ENCODE measurements at regions not wholly inside any gene's neighbourhood (a gene's known extent, or its start where the extent isn't known, plus 50 kb on each side); places are given as distances from the start of the nearest gene placed in this dataset.

DNA sequence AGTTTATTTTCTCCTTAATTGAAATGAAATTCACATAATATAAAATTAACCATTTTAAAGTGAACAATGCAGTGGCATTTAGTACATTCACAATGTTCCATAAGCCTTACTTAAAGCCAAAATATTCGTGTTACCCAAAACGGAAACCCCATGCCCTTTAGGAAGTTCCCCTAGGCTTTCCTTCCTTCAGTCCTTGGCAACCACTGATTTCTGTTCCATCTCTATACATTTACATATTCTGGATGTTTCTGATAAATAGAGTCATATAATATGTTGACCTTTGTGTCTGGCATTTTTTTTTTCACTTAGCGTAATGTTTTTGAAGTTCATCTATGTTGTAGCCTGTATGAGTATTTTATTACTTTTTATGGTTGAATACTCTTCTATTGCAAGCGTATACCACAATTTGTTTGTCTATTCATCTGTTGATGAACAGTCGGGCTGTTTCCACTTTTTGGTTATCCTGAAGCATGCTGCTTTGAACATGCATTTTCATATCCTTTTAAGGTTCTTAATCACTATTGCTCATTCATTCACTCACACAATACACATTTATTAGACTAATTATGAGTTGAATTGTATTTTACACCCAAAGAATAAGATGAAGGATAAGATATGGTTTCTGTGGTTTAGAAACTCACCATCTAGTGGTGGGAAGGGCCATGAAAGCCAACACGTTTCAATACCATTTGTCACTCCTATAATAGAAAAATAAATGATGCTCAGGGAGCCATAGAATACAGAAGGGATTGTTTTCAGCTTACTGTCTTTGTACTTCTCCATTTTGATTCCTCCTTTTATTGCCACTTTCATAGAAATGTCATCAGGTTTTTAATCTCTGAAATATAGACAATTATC is 408.2 kb upstream of the CBLB start:
- no peak for TF ChIP-seq POLR2A (IDR thresholded peaks at IDR 0.05; ENCODE audit: low read depth, low read length)
- no peak for TF ChIP-seq POLR2AphosphoS5 (IDR thresholded peaks at IDR 0.05; ENCODE audit: low read depth, low read length)
- TF ChIP-seq PAX5 (IDR thresholded peaks at IDR 0.05; ENCODE audit: insufficient read depth, low read length, severe bottlenecking): no peak
- TF ChIP-seq POU2F2 (IDR thresholded peaks at IDR 0.05; ENCODE audit: low read depth, low read length): no peak
- no peak for TF ChIP-seq TAF1 (IDR thresholded peaks at IDR 0.05; ENCODE audit: low read depth, low read length)

All from GM12891 (cell line).